ENCODE measurements at regions not wholly inside any gene's neighbourhood (a gene's known extent, or its start where the extent isn't known, plus 50 kb on each side); places are given as distances from the start of the nearest gene placed in this dataset.

GRCh38 chr10:65534771-65535170 lies 1391.1 kb upstream of the LRRTM3 start:
- ChIA-PET CTCF (no interaction called here), POLR2A (no interaction called here)
- H3K9me3 Mint-ChIP-seq, result no peaks in the 10 kb centered on the region
- no peaks in the 10 kb centered on the region for H3K36me3 Mint-ChIP-seq (ENCODE audit: low read depth)
- H3K4me1 Mint-ChIP-seq, result no peaks in the 10 kb centered on the region
- DNase-seq, result no peak
- H3K27ac Mint-ChIP-seq, result no peak overlapping the region
- H3K27me3 Mint-ChIP-seq, result no peaks in the 10 kb centered on the region
- no peak overlapping the region for H3K4me3 Mint-ChIP-seq

- POLR2A ChIA-PET, result no interaction called here
- Mint-ChIP-seq H3K36me3 (ENCODE audit: low read depth) (no peaks in the 10 kb centered on the region), H3K9me3 (peaks cover 4% of the 10 kb centered on the region), H3K4me3 (no peak overlapping the region), H3K27me3 (no peaks in the 10 kb centered on the region), H3K4me1 (no peaks in the 10 kb centered on the region), H3K27ac (no peak overlapping the region)
- no peak for DNase-seq
- CTCF ChIA-PET, result no interaction called here
Observed at GRCh38 chr10:65544756-65545155, 1381.1 kb upstream of the LRRTM3 start.

GRCh38 chr10:65548001-65548400 lies 1377.8 kb upstream of the LRRTM3 start:
- DNase-seq, result no peak
- ChIA-PET CTCF (no interaction called here), POLR2A (no interaction called here)
- H3K27ac Mint-ChIP-seq, result no peak overlapping the region
- H3K36me3 Mint-ChIP-seq (ENCODE audit: low read depth), result no peaks in the 10 kb centered on the region
- peaks cover 4% of the 10 kb centered on the region for H3K9me3 Mint-ChIP-seq
- H3K27me3 Mint-ChIP-seq, result no peaks in the 10 kb centered on the region
- H3K4me1 Mint-ChIP-seq, result no peaks in the 10 kb centered on the region
- no peak overlapping the region for H3K4me3 Mint-ChIP-seq

DNA sequence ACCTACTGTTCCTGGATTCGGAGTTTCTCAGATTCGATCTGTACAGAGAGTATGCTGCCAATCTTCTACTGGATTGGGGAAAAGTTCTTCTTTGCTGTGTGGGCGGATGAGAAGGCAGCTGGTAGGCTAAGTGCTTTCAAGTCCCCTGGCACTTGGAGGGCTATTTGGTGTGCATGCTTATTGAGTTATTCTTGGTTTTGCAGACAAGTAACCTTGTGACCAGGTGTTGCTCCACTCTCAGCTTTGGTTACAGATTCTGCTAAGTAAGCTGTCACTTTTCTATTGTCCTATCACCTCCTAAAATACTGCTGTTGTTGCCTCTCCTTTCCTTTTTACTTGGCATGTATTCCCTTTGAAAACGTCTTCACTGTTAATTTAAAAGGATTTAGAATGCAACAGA lies 1375.1 kb upstream of the LRRTM3 start:
- no peak for DNase-seq
- H3K36me3 Mint-ChIP-seq (ENCODE audit: low read depth), result no peaks in the 10 kb centered on the region
- no peaks in the 10 kb centered on the region for H3K27me3 Mint-ChIP-seq
- H3K27ac Mint-ChIP-seq, result no peak overlapping the region
- POLR2A ChIA-PET, result no interaction called here
- CTCF ChIA-PET, result no interaction called here
- no peaks in the 10 kb centered on the region for H3K9me3 Mint-ChIP-seq
- H3K4me1 Mint-ChIP-seq, result no peaks in the 10 kb centered on the region
- H3K4me3 Mint-ChIP-seq, result no peak overlapping the region

GRCh38 chr10:65555192-65555591 lies 1370.6 kb upstream of the LRRTM3 start:
- CTCF ChIA-PET, result no interaction called here
- no peaks in the 10 kb centered on the region for H3K27me3 Mint-ChIP-seq
- no peaks in the 10 kb centered on the region for H3K36me3 Mint-ChIP-seq (ENCODE audit: low read depth)
- H3K27ac Mint-ChIP-seq, result no peak overlapping the region
- no peaks in the 10 kb centered on the region for H3K4me1 Mint-ChIP-seq
- H3K4me3 Mint-ChIP-seq, result no peak overlapping the region
- DNase-seq, result no peak
- POLR2A ChIA-PET, result no interaction called here
- H3K9me3 Mint-ChIP-seq, result no peaks in the 10 kb centered on the region

DNA sequence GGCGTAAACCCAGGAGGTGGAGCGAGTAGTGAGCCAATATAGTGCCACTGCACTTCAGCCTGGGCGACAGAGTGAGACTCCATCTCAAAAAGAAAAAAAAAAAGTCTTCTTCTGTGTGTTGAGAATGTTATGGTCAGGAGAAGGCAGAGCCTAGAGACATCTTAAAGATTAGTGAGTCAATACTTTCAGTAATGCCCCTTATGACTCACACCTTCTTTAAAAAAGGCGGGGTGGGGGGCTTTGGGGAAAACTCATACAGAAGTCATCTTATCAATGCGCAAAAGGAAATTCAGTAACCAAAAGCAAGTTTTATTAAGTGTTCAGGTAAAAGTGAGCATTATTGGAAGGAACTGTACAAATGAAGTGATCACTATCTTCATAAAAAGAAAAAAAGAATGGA lies 1369.8 kb upstream of the LRRTM3 start:
- Mint-ChIP-seq H3K27ac (no peak overlapping the region), H3K9me3 (peaks cover 3% of the 10 kb centered on the region), H3K27me3 (no peaks in the 10 kb centered on the region), H3K36me3 (ENCODE audit: low read depth) (no peaks in the 10 kb centered on the region), H3K4me1 (no peaks in the 10 kb centered on the region), H3K4me3 (no peak overlapping the region)
- ChIA-PET CTCF (interaction anchor here (0.6 kb wide), 1 partner anchor 12 kb away, joined by 3 read pairs; no protein-coding TSS in a partner anchor), POLR2A (no interaction called here)
- DNase-seq, result no peak

- Mint-ChIP-seq H3K4me1 (no peaks in the 10 kb centered on the region), H3K9me3 (peaks cover 7% of the 10 kb centered on the region), H3K27ac (no peak overlapping the region), H3K36me3 (ENCODE audit: low read depth) (no peaks in the 10 kb centered on the region), H3K4me3 (no peak overlapping the region), H3K27me3 (no peaks in the 10 kb centered on the region)
- ChIA-PET CTCF (no interaction called here), POLR2A (no interaction called here)
- DNase-seq, result no peak
Observed at GRCh38 chr10:65559369-65559768, 1366.5 kb upstream of the LRRTM3 start.

GRCh38 chr10:65565246-65565645 lies 1360.6 kb upstream of the LRRTM3 start:
- no peak overlapping the region for H3K27ac Mint-ChIP-seq
- H3K27me3 Mint-ChIP-seq, result no peaks in the 10 kb centered on the region
- peaks cover 7% of the 10 kb centered on the region for H3K9me3 Mint-ChIP-seq
- no peak for DNase-seq
- POLR2A ChIA-PET, result no interaction called here
- H3K4me1 Mint-ChIP-seq, result no peaks in the 10 kb centered on the region
- H3K36me3 Mint-ChIP-seq (ENCODE audit: low read depth), result no peaks in the 10 kb centered on the region
- CTCF ChIA-PET, result no interaction called here
- H3K4me3 Mint-ChIP-seq, result no peak overlapping the region

DNA sequence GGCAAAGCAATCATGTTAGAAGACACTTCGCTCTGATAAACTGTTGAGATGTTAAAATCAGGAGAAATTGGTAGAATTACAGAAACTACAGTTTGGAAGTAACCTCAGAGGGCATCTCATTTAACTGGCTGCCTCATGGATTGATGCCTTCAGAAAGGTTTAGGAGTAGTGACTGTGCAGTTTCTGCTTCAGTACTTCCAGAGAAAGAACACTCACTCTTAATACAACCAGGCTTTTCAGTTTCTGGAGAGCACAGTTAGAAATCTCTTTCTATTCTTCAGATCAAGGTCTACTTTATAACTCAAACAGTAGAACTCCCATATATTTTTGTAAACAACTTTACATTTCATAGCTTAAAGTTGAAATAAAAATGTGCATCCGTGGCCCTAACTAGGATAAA lies 1358.9 kb upstream of the LRRTM3 start:
- no peak for DNase-seq
- no peaks in the 10 kb centered on the region for H3K27me3 Mint-ChIP-seq
- H3K9me3 Mint-ChIP-seq, result peaks cover 2% of the 10 kb centered on the region
- CTCF ChIA-PET, result no interaction called here
- no peak overlapping the region for H3K4me3 Mint-ChIP-seq
- H3K4me1 Mint-ChIP-seq, result no peaks in the 10 kb centered on the region
- H3K36me3 Mint-ChIP-seq (ENCODE audit: low read depth), result no peaks in the 10 kb centered on the region
- POLR2A ChIA-PET, result no interaction called here
- no peak overlapping the region for H3K27ac Mint-ChIP-seq

DNA sequence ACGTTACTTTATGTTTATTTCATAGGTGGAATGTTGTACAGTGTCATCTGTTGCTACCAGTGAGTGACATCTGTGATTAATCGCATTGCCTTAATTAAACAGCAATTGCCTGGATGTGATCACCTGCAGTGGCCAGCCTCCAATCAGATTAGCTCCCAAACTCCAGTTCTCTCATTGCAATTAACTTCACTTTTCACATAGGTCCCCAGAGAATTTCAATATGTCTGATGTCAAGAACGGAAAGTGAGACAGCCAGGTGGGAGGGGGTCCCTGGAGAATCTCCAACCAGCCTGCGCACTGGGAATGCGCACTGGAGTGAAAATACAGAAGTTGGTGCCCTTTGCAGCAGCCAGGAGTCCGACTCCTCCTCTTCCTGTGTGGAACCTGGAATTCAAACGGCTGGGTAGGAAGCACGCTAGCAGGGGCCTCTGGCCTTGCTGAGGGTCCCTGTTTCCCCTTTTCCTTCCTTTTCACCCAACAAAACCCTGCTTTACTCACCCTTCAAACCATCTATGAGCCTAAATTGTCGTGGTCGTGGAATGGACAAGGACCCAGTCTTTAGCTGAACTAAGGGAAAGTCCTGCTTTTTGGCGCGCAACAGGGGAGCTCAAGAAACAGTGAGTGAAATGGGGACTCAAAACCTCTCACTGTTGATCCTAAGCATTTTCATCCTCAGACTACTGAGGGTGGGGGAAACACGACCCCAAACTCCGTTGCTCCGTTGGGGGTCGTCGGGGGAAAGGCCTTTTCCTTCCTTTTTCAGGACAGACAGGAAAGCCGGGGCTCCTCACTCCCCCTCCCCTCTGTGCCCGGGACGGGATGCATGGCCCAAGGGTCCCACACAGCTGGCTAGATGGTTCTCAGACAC lies 1355.5 kb upstream of the LRRTM3 start:
- H3K4me1 Mint-ChIP-seq, result no peaks in the 10 kb centered on the region
- no peaks in the 10 kb centered on the region for H3K9me3 Mint-ChIP-seq
- H3K4me3 Mint-ChIP-seq, result no peak overlapping the region
- ChIA-PET POLR2A (no interaction called here), CTCF (no interaction called here)
- H3K27ac Mint-ChIP-seq, result no peak overlapping the region
- DNase-seq, result no peak
- H3K36me3 Mint-ChIP-seq (ENCODE audit: low read depth), result no peaks in the 10 kb centered on the region
- H3K27me3 Mint-ChIP-seq, result no peaks in the 10 kb centered on the region

GRCh38 chr10:65571011-65571570 lies 1354.7 kb upstream of the LRRTM3 start:
- Mint-ChIP-seq H3K4me1 (no peaks in the 10 kb centered on the region), H3K27ac (no peak overlapping the region), H3K4me3 (no peak overlapping the region), H3K9me3 (no peaks in the 10 kb centered on the region), H3K36me3 (ENCODE audit: low read depth) (no peaks in the 10 kb centered on the region), H3K27me3 (no peaks in the 10 kb centered on the region)
- ChIA-PET CTCF (no interaction called here), POLR2A (no interaction called here)
- no peak for DNase-seq

DNA sequence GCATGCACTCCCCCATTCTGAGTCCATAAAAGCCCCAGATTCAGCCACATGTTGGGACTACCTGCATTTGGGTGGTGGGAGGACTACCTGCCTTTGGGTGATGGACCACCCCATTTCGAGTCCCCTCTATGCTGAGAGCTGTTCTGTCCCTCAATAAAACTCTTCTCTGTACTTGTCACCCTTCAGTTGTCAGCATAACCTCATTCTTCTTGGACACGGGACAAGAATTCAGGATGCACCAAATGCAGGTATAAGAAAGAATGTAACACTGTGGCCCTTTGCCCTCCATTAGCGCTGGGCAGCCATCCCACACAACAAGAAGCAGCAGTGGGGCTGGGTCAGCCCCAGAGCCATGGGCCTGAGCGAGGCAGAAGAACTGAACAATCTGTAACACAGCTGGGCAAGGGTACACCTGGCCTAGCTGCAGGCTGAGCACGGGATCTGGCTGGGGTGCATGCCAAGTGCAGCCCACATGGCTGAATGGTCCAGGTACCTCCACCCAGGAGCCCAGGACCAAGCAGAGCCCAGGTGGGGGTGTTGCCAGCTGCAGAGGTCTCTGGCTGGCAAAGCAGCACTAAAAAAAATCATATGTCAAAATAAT lies 1344.3 kb upstream of the LRRTM3 start:
- no peaks in the 10 kb centered on the region for H3K36me3 Mint-ChIP-seq (ENCODE audit: low read depth)
- no peak overlapping the region for H3K27ac Mint-ChIP-seq
- H3K4me3 Mint-ChIP-seq, result no peak overlapping the region
- H3K4me1 Mint-ChIP-seq, result no peaks in the 10 kb centered on the region
- DNase-seq, result no peak
- no peaks in the 10 kb centered on the region for H3K27me3 Mint-ChIP-seq
- ChIA-PET POLR2A (no interaction called here), CTCF (no interaction called here)
- H3K9me3 Mint-ChIP-seq, result peaks cover 11% of the 10 kb centered on the region

DNA sequence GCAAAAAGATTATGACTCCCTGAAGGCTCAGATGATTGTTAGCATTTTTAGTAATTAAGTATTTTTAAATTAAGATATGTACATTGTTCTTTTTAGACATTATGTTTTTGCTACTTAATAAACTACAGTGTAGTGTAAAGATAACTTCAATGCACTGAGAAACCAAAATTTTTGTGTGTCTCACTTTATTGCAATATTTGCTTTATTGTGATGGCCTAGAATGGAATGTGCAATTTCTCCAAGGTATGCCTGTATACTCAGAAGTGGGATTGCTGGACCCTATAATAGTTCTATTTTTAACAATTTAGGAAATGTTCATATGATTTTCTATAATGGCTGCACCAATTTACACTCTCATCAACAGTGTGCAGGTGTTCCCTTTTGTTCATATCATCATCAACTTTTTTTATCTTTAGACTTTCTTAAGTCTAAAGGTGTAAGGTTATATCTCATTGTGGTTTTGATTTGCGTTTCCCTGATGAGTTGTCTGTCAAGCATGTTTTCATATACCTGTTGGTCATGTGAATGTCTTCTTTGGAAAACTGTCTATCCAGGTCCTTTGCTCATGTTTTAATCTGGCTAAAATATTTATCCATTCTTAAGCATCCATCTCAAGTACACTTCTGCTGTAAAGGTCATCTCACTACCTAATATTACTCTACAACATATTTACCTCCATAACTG lies 1323.5 kb upstream of the LRRTM3 start:
- no peaks in the 10 kb centered on the region for H3K4me1 Mint-ChIP-seq
- no peak overlapping the region for H3K4me3 Mint-ChIP-seq
- POLR2A ChIA-PET, result no interaction called here
- CTCF ChIA-PET, result no interaction called here
- peaks cover 9% of the 10 kb centered on the region for H3K9me3 Mint-ChIP-seq
- H3K36me3 Mint-ChIP-seq (ENCODE audit: low read depth), result no peaks in the 10 kb centered on the region
- no peak for DNase-seq
- no peak overlapping the region for H3K27ac Mint-ChIP-seq
- no peaks in the 10 kb centered on the region for H3K27me3 Mint-ChIP-seq

GRCh38 chr10:65611592-65611991 lies 1314.2 kb upstream of the LRRTM3 start:
- H3K4me3 Mint-ChIP-seq, result no peak overlapping the region
- CTCF ChIA-PET, result no interaction called here
- H3K4me1 Mint-ChIP-seq, result no peaks in the 10 kb centered on the region
- H3K27ac Mint-ChIP-seq, result no peak overlapping the region
- POLR2A ChIA-PET, result no interaction called here
- DNase-seq, result no peak
- no peaks in the 10 kb centered on the region for H3K36me3 Mint-ChIP-seq (ENCODE audit: low read depth)
- H3K9me3 Mint-ChIP-seq, result peaks cover 5% of the 10 kb centered on the region
- H3K27me3 Mint-ChIP-seq, result no peaks in the 10 kb centered on the region

All from activated CD4-positive, alpha-beta memory T cell treated with anti-CD3 and anti-CD28 coated beads, Interleukin-2, amount 10 ng/mL, durations not matched to agents 7 days and 5 days (primary cell).